ENCODE measurements at regions not wholly inside any gene's neighbourhood (a gene's known extent, or its start where the extent isn't known, plus 50 kb on each side); places are given as distances from the start of the nearest gene placed in this dataset.

- no TSS peak for BruUV-seq (replicated peaks)
- 0% methylated on average over 2 of the region's 2 CpGs for WGBS (ENCODE audit: low lambda C conversion rate)
- ATAC-seq: no peak
- ChIA-PET CTCF (ENCODE audit: low intra/inter-chr PET ratio, low total read pairs) (no interaction called here), POLR2A (no interaction called here)
- Histone ChIP-seq H3K9me3 (ENCODE audit: low read length) (peaks cover 84% of the 10 kb centered on the region), H3K27me3 (ENCODE audit: control insufficient read depth in 1 of 2, insufficient read depth in 2 of 2, low read length in 2 of 2) (no peaks in the 10 kb centered on the region), H3K4me2 (ENCODE audit: low read depth, low read length) (no peak overlapping the region), H3K27ac (ENCODE audit: extremely low read length, insufficient read depth, low read length) (no peak overlapping the region), H3K4me1 (ENCODE audit: insufficient read depth, low read length) (no peaks in the 10 kb centered on the region), H3K4me3 (replicated peaks in 1 of 3; ENCODE audit: insufficient read depth in 1 of 3, low read depth in 2 of 3, low read length in 3 of 3) (no peak overlapping the region), H2AFZ (ENCODE audit: low read length) (no peak overlapping the region), H3K9ac (ENCODE audit: insufficient read depth, low read depth, low read length) (no peak overlapping the region), H4K20me1 (ENCODE audit: insufficient read depth, low read length) (no peaks in the 10 kb centered on the region), H3K36me3 (replicated peaks in 1 of 2; ENCODE audit: control insufficient read depth in 1 of 2, insufficient read depth in 2 of 2, low read length in 2 of 2) (no peaks in the 10 kb centered on the region), H3K79me2 (ENCODE audit: insufficient read depth, low read length) (no peaks in the 10 kb centered on the region)
- no peak for DNase-seq (ENCODE audit: low spot score)
- FAIRE-seq: no peak
- intact Hi-C loops (cut with micrococcal nuclease; ENCODE audit: unreplicated experiment) (no loop called here), in situ Hi-C loops (cut with HindIII; ENCODE audit: extremely low pct_ligation_motif_present, low pct_unique_long_range_greater_than_20kb) (no loop called here)
- no peak for TF ChIP-seq ZMYM3 (CRISPR knock-in tag; IDR thresholded peaks at IDR 0.05)
- TF ChIP-seq TFDP1 (CRISPR knock-in tag; IDR thresholded peaks at IDR 0.05; ENCODE audit: borderline replicate concordance): no peak
- no peak for TF ChIP-seq GLI4 (CRISPR knock-in tag; IDR thresholded peaks at IDR 0.05; ENCODE audit: borderline replicate concordance)
- TF ChIP-seq ZFY (CRISPR knock-in tag; IDR thresholded peaks at IDR 0.05): no peak
- TF ChIP-seq ZBTB33 (CRISPR knock-in tag; IDR thresholded peaks at IDR 0.05): no peak
- TF ChIP-seq ATF2 (CRISPR knock-in tag; IDR thresholded peaks at IDR 0.05): no peak
- TF ChIP-seq RAD21 (CRISPR knock-in tag; IDR thresholded peaks at IDR 0.05): no peak
- TF ChIP-seq ZBED4 (CRISPR knock-in tag; IDR thresholded peaks at IDR 0.05; ENCODE audit: borderline replicate concordance): no peak
- no peak for TF ChIP-seq U2AF2 (IDR thresholded peaks at IDR 0.05; ENCODE audit: low read depth, low read length)
- no peak for TF ChIP-seq REXO4 (CRISPR knock-in tag; IDR thresholded peaks at IDR 0.05; ENCODE audit: borderline replicate concordance)
- TF ChIP-seq TRIM24 (CRISPR knock-in tag; IDR thresholded peaks at IDR 0.05): no peak
- no peak for TF ChIP-seq POLR2AphosphoS5 (IDR thresholded peaks at IDR 0.05; ENCODE audit: low read depth, low read length)
- TF ChIP-seq FIP1L1 (IDR thresholded peaks at IDR 0.05; ENCODE audit: borderline replicate concordance, insufficient read depth, low read depth, low read length): no peak
- TF ChIP-seq XBP1 (CRISPR knock-in tag; IDR thresholded peaks at IDR 0.05): no peak
- TF ChIP-seq ZNF574 (CRISPR knock-in tag; IDR thresholded peaks at IDR 0.05): no peak
Observed at GRCh38 chr5:165310031-165310430, 1804.6 kb downstream of the MAT2B start.
